ENCODE measurements at regions not wholly inside any gene's neighbourhood (a gene's known extent, or its start where the extent isn't known, plus 50 kb on each side); places are given as distances from the start of the nearest gene placed in this dataset.

DNA sequence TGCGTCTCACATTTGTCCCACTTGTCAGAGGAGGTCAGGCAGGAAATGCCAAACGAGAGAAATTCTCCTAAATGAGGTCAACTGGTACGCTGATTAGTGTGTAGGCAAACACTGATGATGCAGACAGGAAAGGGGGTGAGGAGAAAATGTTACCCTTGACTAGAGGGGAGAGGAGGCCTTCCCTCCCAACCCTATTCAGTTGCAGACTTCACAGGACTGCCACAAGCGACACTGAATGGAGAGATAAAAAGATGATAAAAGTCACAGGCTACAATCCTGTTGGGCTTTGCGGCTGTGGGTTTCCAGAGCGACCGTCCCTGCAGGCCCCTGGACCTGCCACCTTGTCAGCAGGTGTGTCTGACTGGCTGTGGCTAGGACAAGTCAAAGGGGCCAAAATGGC, 569.4 kb downstream of the CDH26 start:
- TF ChIP-seq EZH2 (IDR thresholded peaks at IDR 0.05; ENCODE audit: low read depth, low read length, severe bottlenecking) (no peak), CREB1 (IDR thresholded peaks at IDR 0.05) (no peak), JUND (IDR thresholded peaks at IDR 0.05; ENCODE audit: low read length) (no peak), POLR2AphosphoS5 (IDR thresholded peaks at IDR 0.05; ENCODE audit: low read depth, low read length) (no peak), GTF2F1 (IDR thresholded peaks at IDR 0.05; ENCODE audit: borderline replicate concordance, low read depth, low read length) (no peak), CHD2 (IDR thresholded peaks at IDR 0.05; ENCODE audit: low read length) (no peak), NANOG (IDR thresholded peaks at IDR 0.05; ENCODE audit: insufficient read depth, low read depth, low read length, poor library complexity, severe bottlenecking) (no peak), TBP (IDR thresholded peaks at IDR 0.05; ENCODE audit: low read depth, low read length) (no peak), ZNF274 (IDR thresholded peaks at IDR 0.05; ENCODE audit: borderline replicate concordance, extremely low read depth, low read length) (no peak), SIN3A (conservative IDR thresholded peaks at IDR 0.05 in 1 of 2, IDR thresholded peaks at IDR 0.05 in 1 of 2; ENCODE audit: low read depth in 1 of 2, low read length in 2 of 2) (no peak)
- TF ChIP-seq, protein P1, sequence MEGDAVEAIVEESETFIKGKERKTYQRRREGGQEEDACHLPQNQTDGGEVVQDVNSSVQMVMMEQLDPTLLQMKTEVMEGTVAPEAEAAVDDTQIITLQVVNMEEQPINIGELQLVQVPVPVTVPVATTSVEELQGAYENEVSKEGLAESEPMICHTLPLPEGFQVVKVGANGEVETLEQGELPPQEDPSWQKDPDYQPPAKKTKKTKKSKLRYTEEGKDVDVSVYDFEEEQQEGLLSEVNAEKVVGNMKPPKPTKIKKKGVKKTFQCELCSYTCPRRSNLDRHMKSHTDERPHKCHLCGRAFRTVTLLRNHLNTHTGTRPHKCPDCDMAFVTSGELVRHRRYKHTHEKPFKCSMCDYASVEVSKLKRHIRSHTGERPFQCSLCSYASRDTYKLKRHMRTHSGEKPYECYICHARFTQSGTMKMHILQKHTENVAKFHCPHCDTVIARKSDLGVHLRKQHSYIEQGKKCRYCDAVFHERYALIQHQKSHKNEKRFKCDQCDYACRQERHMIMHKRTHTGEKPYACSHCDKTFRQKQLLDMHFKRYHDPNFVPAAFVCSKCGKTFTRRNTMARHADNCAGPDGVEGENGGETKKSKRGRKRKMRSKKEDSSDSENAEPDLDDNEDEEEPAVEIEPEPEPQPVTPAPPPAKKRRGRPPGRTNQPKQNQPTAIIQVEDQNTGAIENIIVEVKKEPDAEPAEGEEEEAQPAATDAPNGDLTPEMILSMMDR (IDR thresholded peaks at IDR 0.05; ENCODE audit: control extremely low read depth in 1 of 3, insufficient read depth in 1 of 3, low read depth in 1 of 3, low read length in 3 of 3), result no peak
- TF ChIP-seq, protein P2, sequence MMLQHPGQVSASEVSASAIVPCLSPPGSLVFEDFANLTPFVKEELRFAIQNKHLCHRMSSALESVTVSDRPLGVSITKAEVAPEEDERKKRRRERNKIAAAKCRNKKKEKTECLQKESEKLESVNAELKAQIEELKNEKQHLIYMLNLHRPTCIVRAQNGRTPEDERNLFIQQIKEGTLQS (IDR thresholded peaks at IDR 0.05; ENCODE audit: insufficient read depth, low read depth, low read length), result no peak
- TF ChIP-seq, protein P3, sequence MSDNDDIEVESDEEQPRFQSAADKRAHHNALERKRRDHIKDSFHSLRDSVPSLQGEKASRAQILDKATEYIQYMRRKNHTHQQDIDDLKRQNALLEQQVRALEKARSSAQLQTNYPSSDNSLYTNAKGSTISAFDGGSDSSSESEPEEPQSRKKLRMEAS (IDR thresholded peaks at IDR 0.05), result no peak

Data from H1 (cell line).